GM12874 (cell line): ENCODE measurements at regions not wholly inside any gene's neighbourhood (a gene's known extent, or its start where the extent isn't known, plus 50 kb on each side); places are given as distances from the start of the nearest gene placed in this dataset.

Source experiments
- CTCF ChIP-seq: IDR thresholded peaks from 2 replicates; pipeline ENCODE4 v1.5.1; 2011; ENCODE audit warnings: low read depth, mild to moderate bottlenecking, control low read depth, low read length, moderate library complexity; ENCODE audit not compliant: insufficient read depth

GRCh38 chr7:106165337-106165736, 53.2 kb upstream of the SYPL1 start:
- no peak for TF ChIP-seq CTCF

GRCh38 chr7:106163257-106163656, 51.1 kb upstream of the SYPL1 start:
- no peak for TF ChIP-seq CTCF
